ENCODE measurements at regions not wholly inside any gene's neighbourhood (a gene's known extent, or its start where the extent isn't known, plus 50 kb on each side); places are given as distances from the start of the nearest gene placed in this dataset.

- Histone ChIP-seq H3K4me3 (ENCODE audit: insufficient read depth, low read depth, low read length) (no peak overlapping the region), H3K9ac (ENCODE audit: low read length) (no peak overlapping the region), H3K4me2 (ENCODE audit: low read length) (no peak overlapping the region), H3K27ac (ENCODE audit: low read depth, low read length) (no peak overlapping the region), H3K79me2 (ENCODE audit: insufficient read depth, low read length) (peaks cover 2% of the 10 kb centered on the region), H3K27me3 (ENCODE audit: insufficient read depth, low read length) (no peaks in the 10 kb centered on the region), H2AFZ (ENCODE audit: low read depth, low read length) (no peak overlapping the region), H3K9me3 (ENCODE audit: insufficient read depth, low read depth, low read length) (no peaks in the 10 kb centered on the region), H4K20me1 (ENCODE audit: insufficient read depth, low read length) (no peaks in the 10 kb centered on the region), H3K4me1 (ENCODE audit: insufficient read depth, low read length) (no peaks in the 10 kb centered on the region), H3K36me3 (ENCODE audit: insufficient read depth, low read length) (no peaks in the 10 kb centered on the region)
- no peaks in the 10 kb centered on the region for H3K9me3 Mint-ChIP-seq (ENCODE audit: unreplicated experiment)
- H3K27ac Mint-ChIP-seq (ENCODE audit: unreplicated experiment): no peak overlapping the region
- TF ChIP-seq EZH2 (IDR thresholded peaks at IDR 0.05; ENCODE audit: insufficient read depth, low read length) (no peak), CTCF (IDR thresholded peaks at IDR 0.05; ENCODE audit: insufficient read depth, low read depth, low read length) (no peak)
- peaks cover 9% of the 10 kb centered on the region for H3K4me1 Mint-ChIP-seq (ENCODE audit: low read depth, unreplicated experiment)
- H3K36me3 Mint-ChIP-seq (ENCODE audit: low read depth, unreplicated experiment): no peaks in the 10 kb centered on the region
- DNase-seq (ENCODE audit: low read depth): no peak
- H3K27me3 Mint-ChIP-seq (ENCODE audit: low read depth, unreplicated experiment): no peaks in the 10 kb centered on the region
- H3K4me3 Mint-ChIP-seq (ENCODE audit: unreplicated experiment): no peak overlapping the region
- FAIRE-seq: no peak
Measured at GRCh38 chr13:107851670-107852069, 363.7 kb downstream of the LIG4 start.

GRCh38 chr13:107847406-107847805 is 367.9 kb downstream of the LIG4 start:
- no peaks in the 10 kb centered on the region for H3K9me3 Mint-ChIP-seq (ENCODE audit: unreplicated experiment)
- peaks cover 30% of the 10 kb centered on the region for H3K4me1 Mint-ChIP-seq (ENCODE audit: low read depth, unreplicated experiment)
- TF ChIP-seq EZH2 (IDR thresholded peaks at IDR 0.05; ENCODE audit: insufficient read depth, low read length) (no peak), CTCF (IDR thresholded peaks at IDR 0.05; ENCODE audit: insufficient read depth, low read depth, low read length) (no peak)
- Histone ChIP-seq H3K4me1 (ENCODE audit: insufficient read depth, low read length) (peaks cover 4% of the 10 kb centered on the region), H3K79me2 (ENCODE audit: insufficient read depth, low read length) (peaks cover 2% of the 10 kb centered on the region), H3K9me3 (ENCODE audit: insufficient read depth, low read depth, low read length) (no peaks in the 10 kb centered on the region), H3K27ac (ENCODE audit: low read depth, low read length) (no peak overlapping the region), H2AFZ (ENCODE audit: low read depth, low read length) (no peak overlapping the region), H3K9ac (ENCODE audit: low read length) (no peak overlapping the region), H4K20me1 (ENCODE audit: insufficient read depth, low read length) (no peaks in the 10 kb centered on the region), H3K36me3 (ENCODE audit: insufficient read depth, low read length) (no peaks in the 10 kb centered on the region), H3K4me2 (ENCODE audit: low read length) (no peak overlapping the region), H3K27me3 (ENCODE audit: insufficient read depth, low read length) (no peaks in the 10 kb centered on the region), H3K4me3 (ENCODE audit: insufficient read depth, low read depth, low read length) (no peak overlapping the region)
- no peaks in the 10 kb centered on the region for H3K27me3 Mint-ChIP-seq (ENCODE audit: low read depth, unreplicated experiment)
- H3K4me3 Mint-ChIP-seq (ENCODE audit: unreplicated experiment): no peak overlapping the region
- H3K27ac Mint-ChIP-seq (ENCODE audit: unreplicated experiment): peak overlapping the region; percentile 34
- DNase-seq (ENCODE audit: low read depth) (no peak), FAIRE-seq (no peak)
- no peaks in the 10 kb centered on the region for H3K36me3 Mint-ChIP-seq (ENCODE audit: low read depth, unreplicated experiment)

- H3K27ac Mint-ChIP-seq (ENCODE audit: unreplicated experiment): peak overlapping the region; percentile 31
- no peaks in the 10 kb centered on the region for H4K20me1 ChIP-seq (ENCODE audit: insufficient read depth, low read length)
- DNase-seq (ENCODE audit: low read depth): no peak
- no peaks in the 10 kb centered on the region for H3K9me3 ChIP-seq (ENCODE audit: insufficient read depth, low read depth, low read length)
- no peak overlapping the region for H2AFZ ChIP-seq (ENCODE audit: low read depth, low read length)
- no peaks in the 10 kb centered on the region for H3K36me3 Mint-ChIP-seq (ENCODE audit: low read depth, unreplicated experiment)
- H3K9ac ChIP-seq (ENCODE audit: low read length): no peak overlapping the region
- TF ChIP-seq EZH2 (IDR thresholded peaks at IDR 0.05; ENCODE audit: insufficient read depth, low read length) (no peak), CTCF (IDR thresholded peaks at IDR 0.05; ENCODE audit: insufficient read depth, low read depth, low read length) (no peak)
- H3K4me1 Mint-ChIP-seq (ENCODE audit: low read depth, unreplicated experiment): peaks cover 32% of the 10 kb centered on the region
- peaks cover 4% of the 10 kb centered on the region for H3K4me1 ChIP-seq (ENCODE audit: insufficient read depth, low read length)
- no peak overlapping the region for H3K4me3 Mint-ChIP-seq (ENCODE audit: unreplicated experiment)
- H3K27ac ChIP-seq (ENCODE audit: low read depth, low read length): no peak overlapping the region
- H3K4me3 ChIP-seq (ENCODE audit: insufficient read depth, low read depth, low read length): no peak overlapping the region
- peaks cover 2% of the 10 kb centered on the region for H3K79me2 ChIP-seq (ENCODE audit: insufficient read depth, low read length)
- FAIRE-seq: no peak
- no peaks in the 10 kb centered on the region for H3K27me3 ChIP-seq (ENCODE audit: insufficient read depth, low read length)
- H3K9me3 Mint-ChIP-seq (ENCODE audit: unreplicated experiment): no peaks in the 10 kb centered on the region
- H3K4me2 ChIP-seq (ENCODE audit: low read length): no peak overlapping the region
- H3K27me3 Mint-ChIP-seq (ENCODE audit: low read depth, unreplicated experiment): no peaks in the 10 kb centered on the region
- H3K36me3 ChIP-seq (ENCODE audit: insufficient read depth, low read length): no peaks in the 10 kb centered on the region
Measured at GRCh38 chr13:107846642-107847041, 368.7 kb downstream of the LIG4 start.

Data from astrocyte (in vitro differentiated cells and primary cell).